SK-N-SH treated with all-trans-retinoic acid at 6 μM for 48 hours (cell line): ENCODE measurements at regions not wholly inside any gene's neighbourhood (a gene's known extent, or its start where the extent isn't known, plus 50 kb on each side); places are given as distances from the start of the nearest gene placed in this dataset.

ENCODE experiments used
- ATAC-seq: fragments of 200-7000 bp; cut with Tn5 transposase; 3 replicates; pipeline ENCODE4 v1.9.1; 2020; ENCODE audit warnings: mild to moderate bottlenecking, moderate library complexity
- ARNTL ChIP-seq: fragments of 450-650 bp; formaldehyde crosslinking; IDR thresholded peaks from 2 replicates; pipeline ENCODE4 v1.5.0; 2020; ENCODE audit warnings: low read depth, mild to moderate bottlenecking, moderate library complexity, borderline replicate concordance
- BACH2 ChIP-seq: fragments of 250-450 bp; sonication (Bioruptor Pico); IDR thresholded peaks from 2 replicates; pipeline ENCODE4 v1.9.0; 2021; ENCODE audit warnings: mild to moderate bottlenecking, borderline replicate concordance
- CSDC2 ChIP-seq: fragments of 250-450 bp; sonication (Bioruptor Pico); IDR thresholded peaks from 2 replicates; pipeline ENCODE4 v1.5.0; 2020; ENCODE audit warnings: mild to moderate bottlenecking, moderate library complexity
- CSRNP3 ChIP-seq: fragments of 250-450 bp; sonication (Bioruptor Pico); IDR thresholded peaks from 2 replicates; pipeline ENCODE4 v1.5.1; 2021; ENCODE audit warnings: mild to moderate bottlenecking, moderate library complexity
- ESRRG ChIP-seq: fragments of 250-450 bp; sonication (Bioruptor Pico); IDR thresholded peaks from 2 replicates; pipeline ENCODE4 v1.6.1; 2021; ENCODE audit warnings: mild to moderate bottlenecking
- GLIS3 ChIP-seq: fragments of 250-450 bp; sonication (Bioruptor Pico); IDR thresholded peaks from 2 replicates; pipeline ENCODE4 v1.5.0; 2020; ENCODE audit warnings: mild to moderate bottlenecking, moderate library complexity
- ISL1 ChIP-seq: fragments of 250-450 bp; sonication (Bioruptor Pico); IDR thresholded peaks from 2 replicates; pipeline ENCODE4 v2.1.2; 2022; ENCODE audit warnings: mild to moderate bottlenecking, moderate library complexity
- OSR1 ChIP-seq: fragments of 250-450 bp; sonication (Bioruptor Pico); IDR thresholded peaks from 2 replicates; pipeline ENCODE4 v1.8.0; 2022; ENCODE audit warnings: moderate library complexity, mild to moderate bottlenecking, inconsistent platforms
- PPARA ChIP-seq: fragments of 250-450 bp; sonication (Bioruptor Pico); IDR thresholded peaks from 2 replicates; pipeline ENCODE4 v1.5.0; 2020; ENCODE audit warnings: mild to moderate bottlenecking, borderline replicate concordance
- RARB ChIP-seq: fragments of 250-450 bp; sonication (Bioruptor Pico); IDR thresholded peaks from 2 replicates; pipeline ENCODE4 v1.8.0; 2021; ENCODE audit warnings: mild to moderate bottlenecking, moderate library complexity
- SNAI2 ChIP-seq: fragments of 250-450 bp; sonication (Bioruptor Pico); IDR thresholded peaks from 2 replicates; pipeline ENCODE4 v1.5.0; 2020; ENCODE audit warnings: mild to moderate bottlenecking, moderate library complexity
- TCF4 ChIP-seq: fragments of 250-450 bp; sonication (Bioruptor Pico); IDR thresholded peaks from 2 replicates; pipeline ENCODE4 v1.8.0; 2021; ENCODE audit warnings: mild to moderate bottlenecking, moderate library complexity, borderline replicate concordance
- TOX ChIP-seq: fragments of 250-450 bp; sonication (Bioruptor Pico); IDR thresholded peaks from 2 replicates; pipeline ENCODE4 v1.8.0; 2021; ENCODE audit warnings: mild to moderate bottlenecking, moderate library complexity, borderline replicate concordance
- TSHZ2 ChIP-seq: fragments of 250-450 bp; sonication (Bioruptor Pico); IDR thresholded peaks from 2 replicates; pipeline ENCODE4 v1.5.0; 2020; ENCODE audit warnings: mild to moderate bottlenecking, moderate library complexity
- ZC3H10 ChIP-seq: fragments of 250-450 bp; sonication (Bioruptor Pico); IDR thresholded peaks from 2 replicates; pipeline ENCODE4 v1.5.1; 2021; ENCODE audit warnings: mild to moderate bottlenecking, moderate library complexity
- ZFP3 ChIP-seq: fragments of 250-450 bp; sonication (Bioruptor Pico); IDR thresholded peaks from 2 replicates; pipeline ENCODE4 v1.5.0; 2020; ENCODE audit warnings: mild to moderate bottlenecking, moderate library complexity
- ZFP30 ChIP-seq: fragments of 450-650 bp; formaldehyde crosslinking; IDR thresholded peaks from 2 replicates; pipeline ENCODE4 v1.5.0; 2022; ENCODE audit warnings: mild to moderate bottlenecking, moderate library complexity
- ZNF565 ChIP-seq: fragments of 450-650 bp; formaldehyde crosslinking; conservative IDR thresholded peaks from 2 replicates; pipeline ENCODE4 v1.5.0; 2020; ENCODE audit warnings: low read depth, mild to moderate bottlenecking, moderate library complexity
- ZNF70 ChIP-seq: fragments of 450-650 bp; formaldehyde crosslinking; IDR thresholded peaks from 2 replicates; pipeline ENCODE4 v1.5.0; 2020; ENCODE audit warnings: mild to moderate bottlenecking, moderate library complexity
- ZNF8 ChIP-seq: fragments of 450-650 bp; formaldehyde crosslinking; IDR thresholded peaks from 2 replicates; pipeline ENCODE4 v1.5.0; 2020; ENCODE audit warnings: mild to moderate bottlenecking, moderate library complexity
- TF ChIP-seq, protein P1 (sequence below): fragments of 250-450 bp; sonication (Bioruptor Pico); IDR thresholded peaks from 2 replicates; pipeline ENCODE4 v1.8.0; 2021; ENCODE audit warnings: low read depth, mild to moderate bottlenecking, moderate library complexity, borderline replicate concordance
- TF ChIP-seq, protein P2 (sequence below): fragments of 250-450 bp; sonication (Bioruptor Pico); IDR thresholded peaks from 2 replicates; pipeline ENCODE4 v1.8.0; 2020; ENCODE audit warnings: mild to moderate bottlenecking, moderate library complexity, borderline replicate concordance
- TF ChIP-seq, protein P3 (sequence below): fragments of 250-450 bp; sonication (Bioruptor Pico); IDR thresholded peaks from 2 replicates; pipeline ENCODE4 v1.5.1; 2020; ENCODE audit warnings: low read depth, mild to moderate bottlenecking, moderate library complexity

DNA sequence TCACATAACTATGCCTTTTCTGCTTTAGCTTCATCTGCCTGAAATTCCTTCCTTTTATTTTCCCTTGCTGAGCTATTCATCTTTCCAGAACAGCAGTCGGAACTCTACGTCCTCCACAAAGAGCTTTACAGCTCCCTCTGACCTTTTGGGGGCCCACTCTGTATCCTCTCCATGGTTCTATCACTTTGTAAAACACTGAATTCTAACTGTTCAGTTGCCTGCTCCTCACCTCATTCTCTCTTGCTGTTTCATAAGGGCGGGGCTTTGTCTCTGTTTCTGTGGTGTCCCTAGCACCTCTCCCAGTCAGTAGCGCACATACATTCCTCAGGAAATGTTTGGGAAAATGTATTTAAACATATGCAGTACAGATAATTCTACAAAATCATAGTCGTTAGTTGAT is 737.0 kb downstream of the RAB28 start:
- no peak for ATAC-seq
- TF ChIP-seq CSRNP3 (CRISPR knock-in tag) (no peak), ZC3H10 (CRISPR knock-in tag) (no peak), GLIS3 (no peak), CSDC2 (CRISPR knock-in tag) (no peak), ZNF565 (CRISPR knock-in tag) (no peak), ARNTL (CRISPR knock-in tag) (no peak), ZFP30 (CRISPR knock-in tag) (no peak), ESRRG (CRISPR knock-in tag) (no peak), ZNF70 (CRISPR knock-in tag) (no peak), OSR1 (no peak), TCF4 (no peak), RARB (CRISPR knock-in tag) (no peak), TOX (CRISPR knock-in tag) (no peak), SNAI2 (CRISPR knock-in tag) (no peak)
- TF ChIP-seq, protein P1, sequence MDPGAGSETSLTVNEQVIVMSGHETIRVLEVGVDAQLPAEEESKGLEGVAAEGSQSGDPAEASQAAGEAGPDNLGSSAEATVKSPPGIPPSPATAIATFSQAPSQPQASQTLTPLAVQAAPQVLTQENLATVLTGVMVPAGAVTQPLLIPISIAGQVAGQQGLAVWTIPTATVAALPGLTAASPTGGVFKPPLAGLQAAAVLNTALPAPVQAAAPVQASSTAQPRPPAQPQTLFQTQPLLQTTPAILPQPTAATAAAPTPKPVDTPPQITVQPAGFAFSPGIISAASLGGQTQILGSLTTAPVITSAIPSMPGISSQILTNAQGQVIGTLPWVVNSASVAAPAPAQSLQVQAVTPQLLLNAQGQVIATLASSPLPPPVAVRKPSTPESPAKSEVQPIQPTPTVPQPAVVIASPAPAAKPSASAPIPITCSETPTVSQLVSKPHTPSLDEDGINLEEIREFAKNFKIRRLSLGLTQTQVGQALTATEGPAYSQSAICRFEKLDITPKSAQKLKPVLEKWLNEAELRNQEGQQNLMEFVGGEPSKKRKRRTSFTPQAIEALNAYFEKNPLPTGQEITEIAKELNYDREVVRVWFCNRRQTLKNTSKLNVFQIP (CRISPR knock-in tag), result no peak

DNA sequence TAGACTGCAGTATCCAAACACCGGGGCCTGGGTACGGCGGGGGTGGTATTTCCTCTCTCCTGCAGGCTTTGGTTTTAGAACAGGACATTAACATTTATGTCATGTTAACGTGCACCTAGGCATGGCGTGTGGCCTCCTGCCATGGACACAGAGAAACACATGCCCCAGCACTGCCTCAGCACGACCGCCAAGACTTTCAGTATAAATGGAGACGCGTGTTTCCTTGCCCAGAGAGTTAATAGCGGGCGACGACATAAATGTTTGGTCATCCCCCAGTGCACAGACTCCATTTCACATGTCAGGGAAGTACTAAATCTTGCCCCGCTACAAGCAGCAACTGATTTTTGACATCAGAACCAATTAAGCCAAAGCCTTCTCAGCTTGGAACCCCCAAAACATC is 737.9 kb downstream of the RAB28 start:
- ATAC-seq, result no peak
- no peak for TF ChIP-seq BACH2
- TF ChIP-seq, protein P2, sequence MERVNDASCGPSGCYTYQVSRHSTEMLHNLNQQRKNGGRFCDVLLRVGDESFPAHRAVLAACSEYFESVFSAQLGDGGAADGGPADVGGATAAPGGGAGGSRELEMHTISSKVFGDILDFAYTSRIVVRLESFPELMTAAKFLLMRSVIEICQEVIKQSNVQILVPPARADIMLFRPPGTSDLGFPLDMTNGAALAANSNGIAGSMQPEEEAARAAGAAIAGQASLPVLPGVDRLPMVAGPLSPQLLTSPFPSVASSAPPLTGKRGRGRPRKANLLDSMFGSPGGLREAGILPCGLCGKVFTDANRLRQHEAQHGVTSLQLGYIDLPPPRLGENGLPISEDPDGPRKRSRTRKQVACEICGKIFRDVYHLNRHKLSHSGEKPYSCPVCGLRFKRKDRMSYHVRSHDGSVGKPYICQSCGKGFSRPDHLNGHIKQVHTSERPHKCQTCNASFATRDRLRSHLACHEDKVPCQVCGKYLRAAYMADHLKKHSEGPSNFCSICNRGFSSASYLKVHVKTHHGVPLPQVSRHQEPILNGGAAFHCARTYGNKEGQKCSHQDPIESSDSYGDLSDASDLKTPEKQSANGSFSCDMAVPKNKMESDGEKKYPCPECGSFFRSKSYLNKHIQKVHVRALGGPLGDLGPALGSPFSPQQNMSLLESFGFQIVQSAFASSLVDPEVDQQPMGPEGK (CRISPR knock-in tag), result no peak
- TF ChIP-seq ZC3H10 (CRISPR knock-in tag), result no peak
- TF ChIP-seq ZFP30 (CRISPR knock-in tag), result no peak
- TF ChIP-seq TCF4, result no peak
- no peak for TF ChIP-seq ZNF8 (CRISPR knock-in tag)
- TF ChIP-seq RARB (CRISPR knock-in tag), result no peak
- no peak for TF ChIP-seq TOX (CRISPR knock-in tag)
- TF ChIP-seq CSRNP3 (CRISPR knock-in tag), result no peak
- TF ChIP-seq ZNF70 (CRISPR knock-in tag), result no peak
- no peak for TF ChIP-seq GLIS3
- no peak for TF ChIP-seq ISL1 (CRISPR knock-in tag)
- TF ChIP-seq SNAI2 (CRISPR knock-in tag), result no peak
- TF ChIP-seq ZFP3 (CRISPR knock-in tag), result no peak
- TF ChIP-seq PPARA (CRISPR knock-in tag), result no peak
- TF ChIP-seq, all 23 proteins: peak for 0

GRCh38 chr4:12734586-12734985 is 749.6 kb downstream of the RAB28 start:
- no peak for ATAC-seq

More at GRCh38 chr4:12734586-12734985, 749.6 kb downstream of the RAB28 start:
- TF ChIP-seq ISL1 (CRISPR knock-in tag), result no peak
- TF ChIP-seq TOX (CRISPR knock-in tag), result no peak
- no peak for TF ChIP-seq TSHZ2 (CRISPR knock-in tag)
- no peak for TF ChIP-seq ZC3H10 (CRISPR knock-in tag)
- TF ChIP-seq, protein P3, sequence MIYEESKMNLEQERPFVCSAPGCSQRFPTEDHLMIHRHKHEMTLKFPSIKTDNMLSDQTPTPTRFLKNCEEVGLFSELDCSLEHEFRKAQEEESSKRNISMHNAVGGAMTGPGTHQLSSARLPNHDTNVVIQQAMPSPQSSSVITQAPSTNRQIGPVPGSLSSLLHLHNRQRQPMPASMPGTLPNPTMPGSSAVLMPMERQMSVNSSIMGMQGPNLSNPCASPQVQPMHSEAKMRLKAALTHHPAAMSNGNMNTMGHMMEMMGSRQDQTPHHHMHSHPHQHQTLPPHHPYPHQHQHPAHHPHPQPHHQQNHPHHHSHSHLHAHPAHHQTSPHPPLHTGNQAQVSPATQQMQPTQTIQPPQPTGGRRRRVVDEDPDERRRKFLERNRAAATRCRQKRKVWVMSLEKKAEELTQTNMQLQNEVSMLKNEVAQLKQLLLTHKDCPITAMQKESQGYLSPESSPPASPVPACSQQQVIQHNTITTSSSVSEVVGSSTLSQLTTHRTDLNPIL, result no peak
- TF ChIP-seq ZFP30 (CRISPR knock-in tag), result no peak
- no peak for TF ChIP-seq BACH2
- no peak for TF ChIP-seq OSR1
- no peak for TF ChIP-seq SNAI2 (CRISPR knock-in tag)
- TF ChIP-seq GLIS3, result no peak
- no peak for TF ChIP-seq ESRRG (CRISPR knock-in tag)
- TF ChIP-seq, protein P2 (CRISPR knock-in tag), result no peak
- TF ChIP-seq CSDC2 (CRISPR knock-in tag), result no peak
